GM12878 (cell line): ENCODE measurements at regions not wholly inside any gene's neighbourhood (a gene's known extent, or its start where the extent isn't known, plus 50 kb on each side); places are given as distances from the start of the nearest gene placed in this dataset.

Source experiments
- ATAC-seq: fragments of 200-7000 bp; cut with Tn5 transposase; 3 replicates; pipeline ENCODE4 v1.9.1; 2020; ENCODE audit warnings: mild to moderate bottlenecking, moderate library complexity
- BruUV-seq: library from RNA; stranded (reverse); fragments of 400-500 nt; replicated peaks from 2 replicates; lab custom pipeline; 2021; lab: Mats Ljungman, UMichigan
- CTCF ChIA-PET: fragments of 300-600 bp; sonication (Branson Sonifier 250); formaldehyde crosslinking; extraction: SDS; loops from one replicate; lab custom pipeline; 2021; ENCODE audit warnings: inconsistent platforms; lab: Yijun Ruan, JAX
- POLR2A ChIA-PET: fragments of 350-600 bp; formaldehyde crosslinking; extraction: SDS; loops from one replicate; lab custom pipeline; 2021; ENCODE audit warnings: inconsistent platforms; lab: Charles Lee
- RAD21 ChIA-PET: fragments of 300-600 bp; sonication (Branson Sonifier 250); formaldehyde crosslinking; loops from one replicate; lab custom pipeline; 2023; ENCODE audit warnings: antibody characterized with exemption; ENCODE audit not compliant: unreplicated experiment; lab: Charles Lee
- SMC1A ChIA-PET: fragments of 300-600 bp; sonication (Branson Sonifier 250); formaldehyde crosslinking; loops from one replicate; lab custom pipeline; 2023; ENCODE audit not compliant: unreplicated experiment, uncharacterized antibody; lab: Charles Lee
- DNase-seq: peaks from one replicate; pipeline ENCODE4 v3.0.0-alpha.2; 2011; ENCODE audit warnings: low read depth, low spot score
- FAIRE-seq: peaks from 3 replicates; lab custom pipeline; 2011; peaks lifted over from hg19 to GRCh38; lab: Jason Lieb, UNC
- H2AFZ ChIP-seq: 2 replicates; pipeline ENCODE4 v1.6.0; 2011; ENCODE audit warnings: low read depth, low read length, control low read depth; ENCODE audit not compliant: control insufficient read depth
- H3K27ac ChIP-seq: 2 replicates; pipeline ENCODE4 v1.5.1; 2011; ENCODE audit warnings: control low read depth; ENCODE audit not compliant: control insufficient read depth, insufficient read depth
- H3K27me3 ChIP-seq, 2 experiments: replicated peaks in 1 of 2; 2 replicates each; pipeline versions ENCODE4 v1.6.0 to v1.6.1; 2011; ENCODE audit warnings: low read length in 1 of 2; ENCODE audit not compliant: control insufficient read depth in 2 of 2, insufficient read depth in 2 of 2
- H3K36me3 ChIP-seq, 2 experiments: 2 replicates each; pipeline ENCODE4 v1.5.1; 2011; ENCODE audit warnings: low read length in 1 of 2; ENCODE audit not compliant: control insufficient read depth in 2 of 2, insufficient read depth in 2 of 2
- H3K4me1 ChIP-seq: 2 replicates; pipeline ENCODE4 v1.6.1; 2011; ENCODE audit warnings: mild to moderate bottlenecking, low read length, moderate library complexity, mixed read lengths; ENCODE audit not compliant: control insufficient read depth, insufficient read depth
- H3K4me2 ChIP-seq: 2 replicates; pipeline ENCODE4 v1.6.0; 2011; ENCODE audit warnings: control low read depth; ENCODE audit not compliant: control insufficient read depth, insufficient read depth
- H3K4me3 ChIP-seq: fragments of 200-600 bp; sonication (generic); 2 replicates; pipeline ENCODE4 v1.5.1; 2016
- H3K79me2 ChIP-seq: 2 replicates; pipeline ENCODE4 v1.6.0; 2011; ENCODE audit warnings: low read length; ENCODE audit not compliant: control insufficient read depth, insufficient read depth
- H3K9ac ChIP-seq: 2 replicates; pipeline ENCODE4 v1.8.0; 2011; ENCODE audit warnings: low read length, control low read depth, mixed read lengths; ENCODE audit not compliant: control insufficient read depth, insufficient read depth
- H3K9me3 ChIP-seq: replicated peaks from 3 replicates; pipeline ENCODE4 v1.5.1; 2011; ENCODE audit warnings: mild to moderate bottlenecking, low read length; ENCODE audit not compliant: control insufficient read depth, insufficient read depth
- H4K20me1 ChIP-seq: 2 replicates; pipeline ENCODE4 v1.6.0; 2011; ENCODE audit not compliant: control insufficient read depth, insufficient read depth
- BACH1 ChIP-seq: fragments of 450-650 bp; IDR thresholded peaks from 2 replicates; pipeline ENCODE4 v1.6.1; 2017; ENCODE audit warnings: mild to moderate bottlenecking, borderline replicate concordance
- BCL11A ChIP-seq: IDR thresholded peaks from 2 replicates; pipeline ENCODE4 v1.6.1; 2011; ENCODE audit warnings: low read depth, low read length
- CBX5 ChIP-seq: sonication (generic); IDR thresholded peaks from 2 replicates; pipeline ENCODE4 v1.6.1; 2016; ENCODE audit warnings: low read depth, moderate library complexity, mild to moderate bottlenecking, inconsistent platforms
- EGR1 ChIP-seq, 2 experiments: IDR thresholded peaks; 1 replicate in 1 of 2; 2 replicates in 1 of 2; pipeline ENCODE4 v1.6.1; 2011 to 2012; ENCODE audit warnings: low read depth in 2 of 2, low read length in 2 of 2, borderline replicate concordance in 1 of 2, mild to moderate bottlenecking in 1 of 2, moderate library complexity in 1 of 2
- EZH2 ChIP-seq: IDR thresholded peaks from 2 replicates; pipeline ENCODE4 v1.6.1; 2012; ENCODE audit warnings: low read depth, mild to moderate bottlenecking, control low read depth, inconsistent platforms, low read length, borderline replicate concordance; ENCODE audit not compliant: control insufficient read depth
- MYC ChIP-seq: IDR thresholded peaks from 2 replicates; pipeline ENCODE4 v1.6.1; 2011; ENCODE audit warnings: mild to moderate bottlenecking, low read length, moderate library complexity, inconsistent platforms; ENCODE audit not compliant: insufficient read depth, insufficient replicate concordance, insufficient read length, severe bottlenecking
- RCOR1 ChIP-seq: conservative IDR thresholded peaks from 2 replicates; pipeline ENCODE4 v1.6.1; 2012; ENCODE audit warnings: low read depth, low read length, improper control_type of control experiment
- SREBF1 ChIP-seq: IDR thresholded peaks from 2 replicates; pipeline ENCODE4 v1.6.1; 2012; ENCODE audit warnings: mild to moderate bottlenecking, low read length
- TARDBP ChIP-seq: IDR thresholded peaks from 2 replicates; pipeline ENCODE4 v1.6.1; 2016; ENCODE audit warnings: borderline replicate concordance
- WGBS: methylation state at CpG from one replicate; pipeline ENCODE4 v1.1.6; 2016; ENCODE audit warnings: low lambda C conversion rate; ENCODE audit not compliant: insufficient replicate concordance, insufficient coverage; ENCODE audit errors: missing lambda C conversion rate; 5-methylcytosine and 5-hydroxymethylcytosine counted together
- in situ Hi-C: fragments of 300-500 bp; cut with MboI; formaldehyde crosslinking; loops from 9 replicates; pipeline ENCODE4 v1.14.3; 2018; ENCODE audit warnings: mixed read lengths
- intact Hi-C: fragments of 100-400 bp; cut with micrococcal nuclease; formaldehyde crosslinking; loops from one replicate; pipeline ENCODE4 v1.14.2; 2022; ENCODE audit not compliant: unreplicated experiment

GRCh38 chr15:35196273-35196672 lies 111.2 kb upstream of the NANOGP8 start (continued):
- no peak for TF ChIP-seq EZH2
- no peak for TF ChIP-seq MYC
- no peak for TF ChIP-seq BACH1
- TF ChIP-seq SREBF1 = no peak
- TF ChIP-seq, all 136 proteins: peak for 0

- no peaks in the 10 kb centered on the region for H4K20me1 ChIP-seq
- no TSS peak for BruUV-seq
- no peak overlapping the region for H3K27ac ChIP-seq
- TF ChIP-seq TARDBP (no peak), RCOR1 (no peak), CBX5 (no peak)
- no peak overlapping the region for H3K4me3 ChIP-seq
- WGBS = 98% methylated on average over 3 of the region's 3 CpGs
- H3K27me3 ChIP-seq = no peaks in the 10 kb centered on the region
- DNase-seq (no peak), FAIRE-seq (no peak), ATAC-seq (no peak)
- no peak overlapping the region for H3K4me2 ChIP-seq
- H3K4me1 ChIP-seq = no peaks in the 10 kb centered on the region
- no peaks in the 10 kb centered on the region for H3K36me3 ChIP-seq
- H2AFZ ChIP-seq = no peak overlapping the region
- ChIA-PET POLR2A (no interaction called here), RAD21 (no interaction called here), CTCF (no interaction called here), SMC1A (no interaction called here)
- intact Hi-C loops (no loop called here), in situ Hi-C loops (no loop called here)
- H3K9me3 ChIP-seq = peaks cover 10% of the 10 kb centered on the region
- H3K9ac ChIP-seq = no peak overlapping the region
- H3K79me2 ChIP-seq = no peaks in the 10 kb centered on the region
These were observed 110.6 kb upstream of the NANOGP8 start for GRCh38 chr15:35195649-35196048.

GRCh38 chr15:35195031-35195430 lies 109.9 kb upstream of the NANOGP8 start:
- ChIA-PET RAD21 (no interaction called here), SMC1A (interaction anchor here (1.9 kb wide), 1 partner anchor 10 kb away, joined by 5 read pairs; no protein-coding TSS in a partner anchor)
- WGBS = 0% methylated on average over 1 of the region's 1 CpG

More at GRCh38 chr15:35195031-35195430, 109.9 kb upstream of the NANOGP8 start:
- Histone ChIP-seq H3K36me3 (no peaks in the 10 kb centered on the region), H3K4me3 (no peak overlapping the region), H3K27ac (no peak overlapping the region), H3K27me3 (no peaks in the 10 kb centered on the region), H3K9me3 (peaks cover 10% of the 10 kb centered on the region), H3K79me2 (no peaks in the 10 kb centered on the region), H4K20me1 (no peaks in the 10 kb centered on the region), H3K9ac (no peak overlapping the region), H2AFZ (no peak overlapping the region), H3K4me2 (no peak overlapping the region), H3K4me1 (no peaks in the 10 kb centered on the region)
- no peak for TF ChIP-seq EGR1 (IDR thresholded peaks at IDR 0.05; ENCODE audit: borderline replicate concordance in 1 of 2, low read depth in 2 of 2, low read length in 2 of 2)
- no peak for TF ChIP-seq BCL11A
- FAIRE-seq (no peak), DNase-seq (no peak), ATAC-seq (no peak)
- in situ Hi-C loops = no loop called here
- POLR2A ChIA-PET = no interaction called here
- BruUV-seq = no TSS peak
- CTCF ChIA-PET = no interaction called here
- intact Hi-C loops = no loop called here
